Mesenchymal stem cell (in vitro differentiated cells and primary cell): ENCODE measurements at regions not wholly inside any gene's neighbourhood (a gene's known extent, or its start where the extent isn't known, plus 50 kb on each side); places are given as distances from the start of the nearest gene placed in this dataset.

Experiments
- DNase-seq: peaks from one replicate; pipeline ENCODE4 v3.0.0-alpha.2; 2013
- H2AFZ ChIP-seq: one replicate; pipeline ENCODE4 v1.6.1; 2013; ENCODE audit warnings: low read depth, mild to moderate bottlenecking, control low read depth, inconsistent platforms, low read length, moderate library complexity
- H2AK5ac ChIP-seq: 2 replicates; pipeline ENCODE4 v1.6.1; 2013; ENCODE audit warnings: low read length, moderate library complexity, mild to moderate bottlenecking, inconsistent platforms; ENCODE audit not compliant: severe bottlenecking
- H2BK120ac ChIP-seq: one replicate; pipeline ENCODE4 v1.6.1; 2013; ENCODE audit warnings: low read depth, mild to moderate bottlenecking, inconsistent platforms, low read length, moderate library complexity
- H2BK12ac ChIP-seq, 2 experiments: one replicate each; pipeline ENCODE4 v1.6.1; 2013; ENCODE audit warnings: inconsistent platforms in 2 of 2, low read length in 2 of 2, mild to moderate bottlenecking in 2 of 2, moderate library complexity in 2 of 2, control low read depth in 1 of 2
- H2BK15ac ChIP-seq: one replicate; pipeline ENCODE4 v1.6.1; 2013; ENCODE audit warnings: mild to moderate bottlenecking, low read depth, inconsistent platforms; ENCODE audit not compliant: poor library complexity, severe bottlenecking
- H2BK5ac ChIP-seq: 2 replicates; pipeline ENCODE4 v1.6.1; 2013; ENCODE audit warnings: low read depth, mild to moderate bottlenecking, low read length, control low read depth, inconsistent platforms; ENCODE audit not compliant: poor library complexity, severe bottlenecking
- H3K14ac ChIP-seq, 2 experiments: one replicate each; pipeline ENCODE4 v1.6.1; 2013; ENCODE audit warnings: inconsistent platforms in 2 of 2, low read length in 2 of 2, control low read depth in 1 of 2, mild to moderate bottlenecking in 1 of 2, moderate library complexity in 1 of 2
- H3K18ac ChIP-seq, 2 experiments: one replicate each; pipeline ENCODE4 v1.6.1; 2013; ENCODE audit warnings: inconsistent platforms in 2 of 2, low read length in 2 of 2, control low read depth in 1 of 2, low read depth in 1 of 2, mild to moderate bottlenecking in 1 of 2
- H3K23ac ChIP-seq, 2 experiments: one replicate each; pipeline ENCODE4 v1.6.1; 2013; ENCODE audit warnings: inconsistent platforms in 2 of 2, low read length in 2 of 2, mild to moderate bottlenecking in 2 of 2, moderate library complexity in 2 of 2, control low read depth in 1 of 2
- H3K27ac ChIP-seq: 2 replicates; pipeline ENCODE4 v1.5.1; 2013; ENCODE audit warnings: mild to moderate bottlenecking, moderate library complexity, low read length, control low read depth, inconsistent platforms; ENCODE audit not compliant: poor library complexity, severe bottlenecking
- H3K27me3 ChIP-seq, 2 experiments: 2 replicates each; pipeline versions ENCODE4 v1.6.1 to v1.7.0; 2013; ENCODE audit warnings: low read length in 2 of 2, mild to moderate bottlenecking in 2 of 2, moderate library complexity in 2 of 2, control low read depth in 1 of 2, inconsistent platforms in 1 of 2; ENCODE audit not compliant: control insufficient read depth in 1 of 2, insufficient read depth in 1 of 2
- H3K36me3 ChIP-seq, 2 experiments: 2 replicates each; pipeline versions ENCODE4 v1.6.1 to v1.7.0; 2013; ENCODE audit warnings: low read length in 2 of 2, control low read depth in 1 of 2, inconsistent platforms in 1 of 2, low read depth in 1 of 2, mild to moderate bottlenecking in 1 of 2; ENCODE audit not compliant: insufficient read depth in 2 of 2, control insufficient read depth in 1 of 2
- H3K4ac ChIP-seq, 2 experiments: one replicate each; pipeline ENCODE4 v1.6.1; 2013; ENCODE audit warnings: inconsistent platforms in 2 of 2, low read length in 2 of 2, mild to moderate bottlenecking in 2 of 2, moderate library complexity in 2 of 2, control low read depth in 1 of 2, low read depth in 1 of 2
- H3K4me1 ChIP-seq: 2 replicates; pipeline ENCODE4 v1.6.1; 2013; ENCODE audit warnings: low read depth, low read length, control low read depth; ENCODE audit not compliant: control insufficient read depth, insufficient read depth
- H3K4me2 ChIP-seq: 2 replicates; pipeline ENCODE4 v1.6.1; 2013; ENCODE audit warnings: low read length, mild to moderate bottlenecking, inconsistent platforms; ENCODE audit not compliant: poor library complexity, severe bottlenecking
- H3K4me3 ChIP-seq, 2 experiments: 2 replicates each; pipeline versions ENCODE4 v1.5.1 to v1.7.0; 2013; ENCODE audit warnings: low read length in 2 of 2, mild to moderate bottlenecking in 2 of 2, control low read depth in 1 of 2, low read depth in 1 of 2; ENCODE audit not compliant: insufficient read depth in 1 of 2
- H3K79me1 ChIP-seq: replicated peaks from 2 replicates; pipeline ENCODE4 v1.6.1; 2013; ENCODE audit warnings: mild to moderate bottlenecking, control low read depth, low read length, inconsistent platforms; ENCODE audit not compliant: poor library complexity, severe bottlenecking
- H3K9ac ChIP-seq: 2 replicates; pipeline ENCODE4 v1.7.0; 2013; ENCODE audit warnings: mild to moderate bottlenecking, low read length, moderate library complexity
- H3K9me3 ChIP-seq: 2 replicates; pipeline ENCODE4 v1.7.0; 2013; ENCODE audit warnings: mild to moderate bottlenecking, low read length; ENCODE audit not compliant: control insufficient read depth
- H4K8ac ChIP-seq: one replicate; pipeline ENCODE4 v1.6.1; 2013; ENCODE audit warnings: inconsistent platforms, mild to moderate bottlenecking, low read length, moderate library complexity
- H4K91ac ChIP-seq: one replicate; pipeline ENCODE4 v1.6.1; 2013; ENCODE audit warnings: mild to moderate bottlenecking, low read length, inconsistent platforms
- WGBS: methylation state at CpG from one replicate; pipeline ENCODE4 v1.1.7; 2013; ENCODE audit warnings: mixed read lengths; 5-methylcytosine and 5-hydroxymethylcytosine counted together

GRCh38 chr17:70414300-70414699 lies 245.0 kb downstream of the KCNJ2 start:
- no peak for DNase-seq
- Histone ChIP-seq H2BK15ac (no peak overlapping the region), H3K18ac (no peak overlapping the region), H3K14ac (no peak overlapping the region), H3K4me1 (no peaks in the 10 kb centered on the region), H4K8ac (no peak overlapping the region), H2BK120ac (no peak overlapping the region), H2BK5ac (no peak overlapping the region), H3K27ac (no peak overlapping the region), H3K79me1 (no peaks in the 10 kb centered on the region), H3K23ac (no peak overlapping the region), H4K91ac (no peak overlapping the region), H3K4ac (no peak overlapping the region), H2BK12ac (no peak overlapping the region), H3K27me3 (no peaks in the 10 kb centered on the region), H3K36me3 (no peaks in the 10 kb centered on the region), H3K9ac (no peak overlapping the region), H3K9me3 (no peaks in the 10 kb centered on the region), H2AK5ac (no peak overlapping the region), H3K4me2 (no peak overlapping the region), H3K4me3 (no peak overlapping the region), H2AFZ (no peak overlapping the region)
- WGBS: 100% methylated on average over 1 of the region's 3 CpGs

DNA sequence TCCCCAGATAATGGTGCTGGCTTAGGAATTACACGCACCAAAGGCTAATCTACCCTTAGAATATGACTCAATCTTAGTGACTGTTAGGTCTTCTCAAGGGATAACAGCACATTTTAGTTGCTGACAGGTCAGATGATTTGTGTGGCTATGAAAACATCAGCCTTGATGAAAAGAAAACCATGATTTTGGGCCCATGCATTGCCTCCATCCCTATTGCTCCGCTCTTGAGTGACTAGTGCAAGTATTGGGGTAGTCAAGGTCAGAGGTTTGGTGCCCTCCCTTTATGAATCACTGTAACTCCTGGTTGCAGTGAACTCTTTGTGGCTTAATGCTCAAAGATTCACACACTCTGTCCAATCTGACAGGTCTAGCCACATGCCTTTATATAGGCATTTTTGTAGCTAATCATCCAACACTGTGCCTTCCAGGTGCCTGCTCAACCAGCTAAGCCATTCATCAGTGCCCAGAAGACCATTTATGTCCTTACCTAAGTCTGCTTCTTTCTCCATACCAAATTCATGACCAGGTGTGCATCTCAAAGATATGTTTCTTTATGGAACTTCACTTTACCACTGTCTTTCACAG lies 251.6 kb downstream of the KCNJ2 start:
- no peak overlapping the region for H3K4ac ChIP-seq
- no peak overlapping the region for H3K23ac ChIP-seq
- H3K36me3 ChIP-seq: no peaks in the 10 kb centered on the region
- no peak overlapping the region for H3K18ac ChIP-seq
- no peak overlapping the region for H2BK5ac ChIP-seq
- H2BK120ac ChIP-seq: no peak overlapping the region
- H4K8ac ChIP-seq: no peak overlapping the region
- H3K14ac ChIP-seq: no peak overlapping the region
- no peak overlapping the region for H2BK12ac ChIP-seq
- H3K4me2 ChIP-seq: no peak overlapping the region
- no peak overlapping the region for H2AK5ac ChIP-seq
- H3K9ac ChIP-seq: no peak overlapping the region
- DNase-seq: no peak
- H3K27ac ChIP-seq: no peak overlapping the region
- no peak overlapping the region for H4K91ac ChIP-seq
- H3K4me1 ChIP-seq: no peaks in the 10 kb centered on the region
- no peak overlapping the region for H2BK15ac ChIP-seq
- H3K27me3 ChIP-seq: no peaks in the 10 kb centered on the region
- H3K79me1 ChIP-seq: no peaks in the 10 kb centered on the region
- no peaks in the 10 kb centered on the region for H3K9me3 ChIP-seq
- H2AFZ ChIP-seq: no peak overlapping the region
- 91% methylated on average over 1 of the region's 2 CpGs for WGBS
- H3K4me3 ChIP-seq: no peak overlapping the region

GRCh38 chr17:70422862-70423261 lies 253.5 kb downstream of the KCNJ2 start:
- no peaks in the 10 kb centered on the region for H3K4me1 ChIP-seq
- no peak overlapping the region for H3K9ac ChIP-seq
- no peak overlapping the region for H2BK5ac ChIP-seq
- H3K4ac ChIP-seq: no peak overlapping the region
- no peaks in the 10 kb centered on the region for H3K9me3 ChIP-seq
- no peak overlapping the region for H3K4me2 ChIP-seq
- H2AK5ac ChIP-seq: no peak overlapping the region
- H2BK12ac ChIP-seq: no peak overlapping the region
- H4K8ac ChIP-seq: no peak overlapping the region
- H3K27ac ChIP-seq: no peak overlapping the region
- no peak overlapping the region for H2BK120ac ChIP-seq
- no peak overlapping the region for H3K23ac ChIP-seq
- no peak overlapping the region for H3K14ac ChIP-seq
- H3K4me3 ChIP-seq: no peak overlapping the region
- H3K36me3 ChIP-seq: no peaks in the 10 kb centered on the region
- no peak for DNase-seq
- no peak overlapping the region for H4K91ac ChIP-seq
- no peak overlapping the region for H2BK15ac ChIP-seq
- no peak overlapping the region for H3K18ac ChIP-seq
- no peaks in the 10 kb centered on the region for H3K27me3 ChIP-seq
- no peak overlapping the region for H2AFZ ChIP-seq
- H3K79me1 ChIP-seq: no peaks in the 10 kb centered on the region

DNA sequence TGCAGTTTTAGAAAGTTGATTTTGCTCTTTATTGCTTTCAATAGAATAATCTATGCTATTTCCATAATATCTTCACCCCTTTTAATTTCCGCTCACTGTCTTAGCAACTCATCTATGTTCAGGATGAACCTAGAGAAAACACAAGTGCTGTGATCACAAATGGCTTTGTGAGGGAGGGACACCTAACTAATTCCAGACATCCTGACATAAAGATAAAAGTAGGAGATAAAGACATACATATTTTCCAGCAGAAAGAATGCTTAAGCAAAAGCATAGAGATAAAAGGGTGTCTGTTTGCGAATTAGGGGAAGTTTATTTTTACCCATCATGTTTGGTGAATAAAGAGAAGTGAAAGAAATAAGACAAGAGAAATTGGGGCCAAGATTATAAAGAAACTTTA lies 254.2 kb downstream of the KCNJ2 start:
- H3K18ac ChIP-seq: no peak overlapping the region
- no peak overlapping the region for H3K4me2 ChIP-seq
- no peak overlapping the region for H2AK5ac ChIP-seq
- WGBS: 100% methylated on average over 2 of the region's 2 CpGs
- H2BK5ac ChIP-seq: no peak overlapping the region
- no peaks in the 10 kb centered on the region for H3K27me3 ChIP-seq
- H3K4me1 ChIP-seq: no peaks in the 10 kb centered on the region
- H3K27ac ChIP-seq: no peak overlapping the region
- H3K4me3 ChIP-seq: no peak overlapping the region
- no peak overlapping the region for H2AFZ ChIP-seq
- DNase-seq: no peak
- H3K4ac ChIP-seq: no peak overlapping the region
- H4K91ac ChIP-seq: no peak overlapping the region
- no peaks in the 10 kb centered on the region for H3K36me3 ChIP-seq
- no peak overlapping the region for H3K23ac ChIP-seq
- no peak overlapping the region for H2BK12ac ChIP-seq
- no peak overlapping the region for H3K9ac ChIP-seq
- no peaks in the 10 kb centered on the region for H3K9me3 ChIP-seq
- no peak overlapping the region for H2BK120ac ChIP-seq
- H4K8ac ChIP-seq: no peak overlapping the region
- H2BK15ac ChIP-seq: no peak overlapping the region
- H3K14ac ChIP-seq: no peak overlapping the region
- no peaks in the 10 kb centered on the region for H3K79me1 ChIP-seq
